MM.1S (cell line): ENCODE measurements at regions not wholly inside any gene's neighbourhood (a gene's known extent, or its start where the extent isn't known, plus 50 kb on each side); places are given as distances from the start of the nearest gene placed in this dataset.

ENCODE experiments used
- DNase-seq: peaks from one replicate; pipeline ENCODE4 v3.0.0-alpha.2; 2015
- H2AFZ ChIP-seq: fragments of 300-600 bp; sonication (generic); 2 replicates; pipeline ENCODE4 v1.6.0; 2016; ENCODE audit warnings: antibody characterized with exemption, low read length
- H3F3A ChIP-seq: fragments of 300-600 bp; sonication (generic); 2 replicates; pipeline ENCODE4 v1.6.1; 2016; ENCODE audit warnings: mild to moderate bottlenecking, antibody characterized with exemption, low read length, moderate library complexity, mixed read lengths; ENCODE audit not compliant: insufficient read depth
- H3K27ac ChIP-seq: fragments of 300-600 bp; sonication (generic); 2 replicates; pipeline ENCODE4 v1.5.1; 2016; ENCODE audit warnings: mild to moderate bottlenecking, low read length
- H3K27me3 ChIP-seq: fragments of 300-600 bp; sonication (generic); replicated peaks from 2 replicates; pipeline ENCODE4 v1.6.0; 2016; ENCODE audit warnings: low read length; ENCODE audit not compliant: insufficient read depth
- H3K36me3 ChIP-seq: fragments of 300-600 bp; sonication (generic); replicated peaks from 2 replicates; pipeline ENCODE4 v1.6.1; 2016; ENCODE audit warnings: mild to moderate bottlenecking, low read length, mixed read lengths; ENCODE audit not compliant: insufficient read depth
- H3K4me1 ChIP-seq: fragments of 300-600 bp; sonication (generic); 2 replicates; pipeline ENCODE4 v1.6.1; 2016; ENCODE audit warnings: low read length, mixed read lengths
- H3K4me2 ChIP-seq: fragments of 300-600 bp; sonication (generic); 2 replicates; pipeline ENCODE4 v1.6.0; 2016; ENCODE audit warnings: low read depth, low read length
- H3K4me3 ChIP-seq: fragments of 300-600 bp; sonication (generic); 2 replicates; pipeline ENCODE4 v1.5.1; 2016; ENCODE audit warnings: low read length, mixed read lengths
- H3K79me2 ChIP-seq: fragments of 300-600 bp; sonication (generic); 2 replicates; pipeline ENCODE4 v1.6.1; 2016; ENCODE audit warnings: mixed run types, low read length, mixed read lengths
- H3K9ac ChIP-seq: fragments of 300-600 bp; sonication (generic); 2 replicates; pipeline ENCODE4 v1.6.1; 2016; ENCODE audit warnings: low read length, mixed read lengths
- H3K9me2 ChIP-seq: fragments of 300-600 bp; sonication (generic); replicated peaks from 2 replicates; pipeline ENCODE4 v1.6.1; 2016; ENCODE audit warnings: mild to moderate bottlenecking, low read length, mixed read lengths; ENCODE audit not compliant: insufficient read depth
- H3K9me3 ChIP-seq: fragments of 300-600 bp; sonication (generic); replicated peaks from 2 replicates; pipeline ENCODE4 v1.6.1; 2016; ENCODE audit warnings: mild to moderate bottlenecking, low read length, mixed read lengths; ENCODE audit not compliant: insufficient read depth
- H4K20me1 ChIP-seq: fragments of 300-600 bp; sonication (generic); 2 replicates; pipeline ENCODE4 v1.6.1; 2016; ENCODE audit warnings: mild to moderate bottlenecking, low read length, moderate library complexity, mixed read lengths; ENCODE audit not compliant: insufficient read depth
- EZH2 ChIP-seq: fragments of 300-600 bp; sonication (generic); optimal IDR thresholded peaks from 2 replicates; pipeline ENCODE3; 2017; ENCODE audit warnings: low read depth, mild to moderate bottlenecking, antibody characterized with exemption, low read length, mixed read lengths
- EZH2phosphoT487 ChIP-seq: fragments of 300-600 bp; sonication (generic); IDR thresholded peaks from 2 replicates; pipeline ENCODE4 v1.6.1; 2018; ENCODE audit warnings: antibody characterized with exemption, low read length
- TF ChIP-seq, protein P1 (sequence below): fragments of 300-600 bp; sonication (generic); IDR thresholded peaks from 2 replicates; pipeline ENCODE4 v1.5.1; 2016; ENCODE audit warnings: antibody characterized with exemption, low read length, mixed read lengths

- Histone ChIP-seq H3K9me2 (no peaks in the 10 kb centered on the region), H3K27ac (no peak overlapping the region), H3K36me3 (no peaks in the 10 kb centered on the region), H3K9ac (no peak overlapping the region), H3K9me3 (no peaks in the 10 kb centered on the region), H4K20me1 (no peaks in the 10 kb centered on the region), H3K4me1 (no peaks in the 10 kb centered on the region), H2AFZ (no peak overlapping the region), H3K79me2 (no peaks in the 10 kb centered on the region), H3K4me3 (no peak overlapping the region), H3F3A (no peaks in the 10 kb centered on the region), H3K4me2 (no peak overlapping the region), H3K27me3 (no peaks in the 10 kb centered on the region)
- TF ChIP-seq EZH2phosphoT487, result no peak
- TF ChIP-seq, protein P1, sequence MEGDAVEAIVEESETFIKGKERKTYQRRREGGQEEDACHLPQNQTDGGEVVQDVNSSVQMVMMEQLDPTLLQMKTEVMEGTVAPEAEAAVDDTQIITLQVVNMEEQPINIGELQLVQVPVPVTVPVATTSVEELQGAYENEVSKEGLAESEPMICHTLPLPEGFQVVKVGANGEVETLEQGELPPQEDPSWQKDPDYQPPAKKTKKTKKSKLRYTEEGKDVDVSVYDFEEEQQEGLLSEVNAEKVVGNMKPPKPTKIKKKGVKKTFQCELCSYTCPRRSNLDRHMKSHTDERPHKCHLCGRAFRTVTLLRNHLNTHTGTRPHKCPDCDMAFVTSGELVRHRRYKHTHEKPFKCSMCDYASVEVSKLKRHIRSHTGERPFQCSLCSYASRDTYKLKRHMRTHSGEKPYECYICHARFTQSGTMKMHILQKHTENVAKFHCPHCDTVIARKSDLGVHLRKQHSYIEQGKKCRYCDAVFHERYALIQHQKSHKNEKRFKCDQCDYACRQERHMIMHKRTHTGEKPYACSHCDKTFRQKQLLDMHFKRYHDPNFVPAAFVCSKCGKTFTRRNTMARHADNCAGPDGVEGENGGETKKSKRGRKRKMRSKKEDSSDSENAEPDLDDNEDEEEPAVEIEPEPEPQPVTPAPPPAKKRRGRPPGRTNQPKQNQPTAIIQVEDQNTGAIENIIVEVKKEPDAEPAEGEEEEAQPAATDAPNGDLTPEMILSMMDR, result no peak
- no peak for TF ChIP-seq EZH2
- no peak for DNase-seq
Measured at GRCh38 chr15:93282808-93283207, 193.8 kb upstream of the RGMA start.

DNA sequence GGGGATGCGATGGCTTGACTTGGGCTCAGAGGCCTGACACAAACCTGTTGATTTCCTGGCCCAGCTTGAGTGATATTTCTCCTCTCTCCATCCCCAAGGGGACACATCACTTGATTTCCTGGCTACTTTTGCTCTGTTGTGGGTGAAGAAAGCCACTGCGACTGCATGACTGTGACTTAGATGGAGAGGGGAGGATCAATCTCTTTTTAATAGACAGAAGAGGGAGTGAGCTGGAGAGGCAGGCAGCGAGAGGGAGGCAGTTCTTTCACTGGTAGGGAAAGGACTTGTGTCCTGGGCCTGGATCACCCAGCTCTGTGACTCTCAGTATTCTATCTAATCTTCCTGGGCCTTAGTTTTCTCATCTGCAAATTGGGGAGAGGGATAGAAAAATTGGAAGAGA lies 189.8 kb upstream of the RGMA start:
- Histone ChIP-seq H3K4me2 (no peak overlapping the region), H3K9me3 (no peaks in the 10 kb centered on the region), H3K4me1 (no peaks in the 10 kb centered on the region), H3K27me3 (no peaks in the 10 kb centered on the region), H2AFZ (no peak overlapping the region), H3K9me2 (no peaks in the 10 kb centered on the region), H3K9ac (no peak overlapping the region), H3K27ac (no peak overlapping the region), H3K4me3 (no peak overlapping the region), H3K79me2 (no peaks in the 10 kb centered on the region), H3K36me3 (no peaks in the 10 kb centered on the region), H4K20me1 (no peaks in the 10 kb centered on the region), H3F3A (no peaks in the 10 kb centered on the region)
- TF ChIP-seq EZH2phosphoT487, result no peak
- TF ChIP-seq, protein P1, result no peak
- no peak for TF ChIP-seq EZH2
- DNase-seq, result no peak

DNA sequence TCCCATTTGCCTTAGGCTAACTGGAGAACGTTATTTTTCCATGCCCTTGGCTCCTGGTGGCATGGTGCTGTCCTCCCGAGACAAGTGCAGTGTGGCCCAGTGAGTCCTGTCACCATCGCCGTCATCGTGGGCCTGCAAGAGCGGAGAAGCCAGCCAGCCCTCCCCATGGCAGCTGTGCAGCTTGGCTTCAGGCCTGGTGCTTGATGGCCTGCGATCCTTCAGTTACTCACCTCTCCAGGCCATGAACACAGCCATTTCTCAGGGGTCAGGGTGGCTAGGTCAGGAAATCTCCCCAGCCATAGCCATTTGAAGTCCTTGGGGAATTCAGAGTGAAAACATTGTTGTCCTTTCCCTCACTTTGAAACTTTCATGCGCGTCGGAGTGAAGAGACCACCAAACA lies 189.0 kb upstream of the RGMA start:
- H3K4me1 ChIP-seq, result no peaks in the 10 kb centered on the region
- H3F3A ChIP-seq, result no peaks in the 10 kb centered on the region
- H3K27ac ChIP-seq, result no peak overlapping the region
- H3K27me3 ChIP-seq, result no peaks in the 10 kb centered on the region
- no peaks in the 10 kb centered on the region for H4K20me1 ChIP-seq
- no peak for TF ChIP-seq EZH2
- H2AFZ ChIP-seq, result no peak overlapping the region
- H3K9ac ChIP-seq, result no peak overlapping the region
- H3K36me3 ChIP-seq, result no peaks in the 10 kb centered on the region
- DNase-seq, result no peak
- H3K4me2 ChIP-seq, result no peak overlapping the region
- no peak overlapping the region for H3K4me3 ChIP-seq
- no peaks in the 10 kb centered on the region for H3K9me2 ChIP-seq
- no peaks in the 10 kb centered on the region for H3K79me2 ChIP-seq
- no peaks in the 10 kb centered on the region for H3K9me3 ChIP-seq

DNA sequence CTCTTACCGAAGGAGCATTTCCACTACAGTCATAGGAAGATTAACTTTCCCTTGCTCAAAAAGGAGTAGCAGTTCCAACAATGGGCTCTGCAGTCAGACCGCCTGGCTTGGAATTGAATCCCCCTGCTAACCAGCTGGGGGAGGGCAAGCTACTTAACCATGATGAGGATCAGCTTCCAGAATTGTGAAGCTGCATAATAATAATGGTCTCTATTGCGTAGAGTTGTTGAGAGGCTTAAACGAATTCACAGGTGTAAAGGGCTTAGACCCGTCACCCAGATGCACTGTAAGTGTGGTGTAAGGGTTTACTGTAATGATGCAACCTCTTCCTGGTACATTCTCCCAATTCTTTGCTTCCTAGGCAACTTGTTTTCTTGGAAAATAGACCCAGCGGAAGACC lies 185.2 kb upstream of the RGMA start:
- Histone ChIP-seq H3K27me3 (no peaks in the 10 kb centered on the region), H3K9me3 (no peaks in the 10 kb centered on the region), H3K9ac (no peak overlapping the region), H3K36me3 (no peaks in the 10 kb centered on the region), H3K4me1 (no peaks in the 10 kb centered on the region), H4K20me1 (no peaks in the 10 kb centered on the region), H3K4me2 (no peak overlapping the region), H3K9me2 (no peaks in the 10 kb centered on the region), H3F3A (no peaks in the 10 kb centered on the region), H3K27ac (no peak overlapping the region), H3K4me3 (no peak overlapping the region), H2AFZ (no peak overlapping the region), H3K79me2 (no peaks in the 10 kb centered on the region)
- TF ChIP-seq EZH2 (no peak), EZH2phosphoT487 (no peak)
- TF ChIP-seq, protein P1, result no peak
- DNase-seq, result no peak
